Stimulated activated CD8-positive, alpha-beta memory T cell treated with anti-CD3 and anti-CD28 coated beads, Interleukin-7, amount 100 ng/mL, for 48 hours (primary cell): ENCODE measurements at regions not wholly inside any gene's neighbourhood (a gene's known extent, or its start where the extent isn't known, plus 50 kb on each side); places are given as distances from the start of the nearest gene placed in this dataset.

Experiments used
- DNase-seq, 2 donors: peaks; one replicate each; pipeline ENCODE4 v3.0.0-alpha.2; 2020; ENCODE audit warnings: low read depth in 1 of 2; ENCODE audit errors: extremely low read depth in 1 of 2

GRCh38 chr10:3471927-3472286 is 299.3 kb upstream of the PITRM1 start:
- no peak for DNase-seq

DNA sequence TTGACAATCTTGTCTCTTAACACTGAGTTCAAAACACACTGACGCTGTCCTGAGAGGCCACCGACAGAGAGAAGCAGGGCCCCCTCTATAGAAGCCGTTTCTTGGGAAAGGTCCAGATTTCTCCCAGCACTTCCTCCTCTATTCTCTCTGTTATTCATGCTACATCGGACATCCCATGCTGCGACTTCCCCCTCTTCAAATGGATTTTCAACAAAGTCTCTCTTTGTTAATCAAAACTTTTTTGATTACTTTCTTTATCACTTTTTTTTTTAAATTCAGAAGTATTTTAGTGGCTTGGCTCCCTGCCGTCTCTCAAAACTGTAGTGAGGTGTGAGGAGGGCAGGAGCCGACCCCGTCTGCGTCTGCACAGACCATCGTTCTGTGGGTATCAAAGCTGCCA is 298.9 kb upstream of the PITRM1 start:
- DNase-seq = no peak

DNA sequence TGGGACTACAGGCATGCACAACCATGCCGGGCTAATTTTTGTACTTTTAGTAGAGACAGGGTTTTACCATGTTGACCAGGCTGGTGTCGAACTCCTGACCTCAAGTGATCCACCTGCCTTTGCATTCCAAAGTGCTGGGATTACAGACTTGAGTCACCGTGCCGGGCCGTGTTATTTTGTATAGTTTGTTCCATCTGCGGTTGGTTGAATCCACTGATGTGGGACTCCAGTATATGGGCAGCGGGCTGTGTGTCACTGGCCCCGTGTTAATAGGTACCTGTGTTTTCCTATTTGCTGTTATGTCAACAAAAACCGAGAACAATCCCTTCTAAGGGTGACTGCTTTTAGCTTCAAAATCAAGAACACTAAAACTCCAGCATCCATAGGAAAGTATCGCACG is 297.6 kb upstream of the PITRM1 start:
- no peak for DNase-seq

DNA sequence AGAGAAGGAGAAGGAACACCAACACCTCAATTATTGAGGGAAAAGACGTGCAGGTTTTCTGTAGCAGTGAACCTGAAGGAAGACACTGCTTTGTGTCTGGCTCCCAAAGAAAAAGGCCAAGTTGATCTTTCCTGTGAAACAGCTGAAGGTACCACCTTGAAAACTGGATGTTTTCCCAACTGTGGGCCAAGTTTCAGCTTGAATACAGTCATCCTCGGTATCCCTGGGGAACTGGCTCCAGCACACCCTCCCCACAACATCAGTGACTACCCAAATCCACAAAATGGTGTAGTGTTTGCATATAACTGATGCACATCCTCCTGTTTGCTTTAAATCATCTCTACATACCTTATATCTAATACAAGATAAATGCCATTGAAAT is 297.0 kb upstream of the PITRM1 start:
- DNase-seq = no peak

- DNase-seq = no peak
These were observed 296.5 kb upstream of the PITRM1 start for GRCh38 chr10:3468919-3469638.

GRCh38 chr10:3467052-3467951 is 294.7 kb upstream of the PITRM1 start:
- DNase-seq = no peak

GRCh38 chr10:3465406-3465891 is 292.9 kb upstream of the PITRM1 start:
- DNase-seq = no peak

DNA sequence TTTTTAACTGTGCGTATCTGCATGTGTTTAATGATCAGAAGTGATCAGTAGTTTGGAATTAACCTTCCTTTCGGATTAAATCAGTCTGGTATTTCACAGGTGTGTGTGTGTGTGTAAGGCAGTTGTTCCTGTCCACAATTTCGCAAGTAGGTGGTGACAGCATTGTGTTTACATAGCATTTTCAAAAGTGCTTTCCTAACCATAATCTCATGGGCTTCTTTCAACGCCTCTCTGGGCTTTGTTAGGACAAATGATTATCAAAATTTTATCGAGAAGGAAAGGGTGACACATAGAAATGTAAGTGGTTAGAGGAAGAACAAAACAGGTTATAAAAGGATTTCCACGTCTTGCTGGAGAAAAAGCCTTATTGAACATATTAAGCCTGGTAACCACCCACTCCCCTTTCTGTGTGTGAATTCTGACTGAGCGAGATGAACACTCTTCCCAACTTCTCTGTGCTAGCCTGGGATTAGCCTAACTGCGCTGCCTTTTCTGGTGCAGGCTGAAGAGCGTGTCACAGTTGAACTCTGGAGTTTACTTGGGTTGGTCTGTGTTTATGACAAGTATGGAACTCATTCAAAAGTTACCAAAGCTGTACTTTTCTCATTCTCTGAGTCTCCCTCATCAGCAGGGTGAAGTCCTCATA is 292.3 kb upstream of the PITRM1 start:
- DNase-seq = no peak

GRCh38 chr10:3460420-3461128 is 288.0 kb upstream of the PITRM1 start:
- no peak for DNase-seq

DNA sequence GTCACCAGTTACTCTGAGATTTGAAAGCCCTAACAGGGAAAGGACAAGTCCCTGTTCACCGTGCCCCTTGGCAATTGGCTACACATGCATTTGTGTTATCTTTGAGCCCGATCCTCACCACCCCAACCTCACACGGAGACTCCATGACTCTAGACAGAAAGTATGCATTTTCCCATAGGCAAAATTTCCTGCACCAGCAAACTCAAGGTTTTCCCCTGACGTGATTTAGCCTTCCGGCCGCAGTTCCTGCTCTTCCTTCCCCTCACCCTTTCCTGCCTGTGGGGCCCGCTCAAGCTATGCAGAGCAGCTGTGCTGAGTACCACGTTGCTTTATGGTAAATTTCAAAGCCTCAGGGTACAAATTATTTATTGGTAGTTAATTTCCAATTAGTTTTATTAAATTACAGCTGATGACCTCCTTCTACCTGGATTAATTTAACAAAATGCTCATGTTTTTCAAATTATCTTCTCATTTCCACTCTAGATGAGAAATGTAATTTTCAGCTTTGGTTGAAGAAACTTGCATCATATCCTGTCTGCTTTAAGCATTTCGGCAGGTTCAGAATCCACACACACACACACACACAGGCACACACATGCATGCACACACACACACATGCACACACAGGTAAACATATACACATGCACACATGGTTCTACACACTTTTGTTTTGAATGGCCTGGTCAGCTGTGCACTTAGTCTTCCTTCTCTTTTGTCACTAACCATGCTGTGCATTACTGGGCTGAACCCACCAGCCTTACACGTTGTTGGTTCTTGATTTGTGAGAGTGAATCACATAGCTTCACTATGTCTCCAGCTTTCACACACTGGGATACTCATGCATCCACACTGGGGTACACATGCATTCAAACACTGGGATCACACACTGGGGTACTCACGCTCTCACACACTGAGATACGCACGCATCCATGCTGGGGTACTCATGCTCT is 283.1 kb upstream of the PITRM1 start:
- DNase-seq = no peak

GRCh38 chr10:3452683-3453361 is 280.2 kb upstream of the PITRM1 start:
- no peak for DNase-seq

DNA sequence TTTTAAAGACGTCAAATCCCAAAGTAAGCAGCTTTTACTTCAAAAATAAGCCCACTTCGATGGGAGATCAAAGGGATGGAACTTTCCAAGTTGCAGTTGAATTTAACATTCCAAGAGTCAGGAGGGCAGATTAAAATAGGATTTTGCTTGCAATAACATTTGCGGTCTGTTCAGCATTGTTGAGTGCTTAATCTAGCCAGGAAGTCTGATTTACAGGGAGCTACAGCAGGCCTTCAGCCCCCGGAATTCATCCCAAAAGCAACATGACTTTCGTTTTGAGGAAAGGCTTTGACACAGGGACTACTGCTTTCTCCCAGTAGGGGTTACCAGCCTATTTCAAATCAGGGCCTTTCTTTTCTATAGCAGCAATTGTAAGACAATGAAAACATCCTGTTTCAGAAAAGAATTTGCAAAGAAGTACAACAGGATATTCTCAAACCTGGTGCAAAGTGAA is 279.6 kb upstream of the PITRM1 start:
- DNase-seq = no peak

DNA sequence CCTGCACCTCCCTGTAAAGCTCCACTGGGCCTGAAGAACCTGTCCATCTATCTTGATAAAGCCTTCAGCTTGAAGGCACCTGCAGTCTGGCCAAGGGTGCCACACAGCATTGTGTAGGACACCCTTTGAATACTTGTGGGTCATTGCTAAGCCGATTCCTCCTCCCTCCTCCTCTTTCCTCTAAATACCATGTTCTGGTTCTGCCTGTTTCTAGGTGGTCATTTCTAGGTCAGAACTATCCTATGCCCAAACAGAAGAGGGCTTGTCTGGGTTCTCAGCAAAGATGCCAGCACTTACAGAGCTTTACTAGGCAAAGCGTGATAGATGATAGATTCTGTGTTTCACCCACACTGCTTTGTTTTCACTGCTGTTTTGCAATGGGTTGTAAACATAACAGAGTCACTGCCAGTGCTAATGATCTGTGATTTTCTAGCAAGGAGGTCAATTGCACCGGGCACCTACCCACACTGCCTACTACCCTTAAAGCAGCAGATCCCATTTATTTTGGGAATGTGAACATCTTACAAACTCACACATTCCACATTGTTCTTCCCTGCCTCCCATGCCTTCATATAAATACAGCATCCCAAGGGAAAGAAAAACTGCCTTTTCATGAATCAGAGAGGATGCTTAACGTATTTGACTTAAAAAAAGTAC is 279.1 kb upstream of the PITRM1 start:
- DNase-seq = no peak

DNA sequence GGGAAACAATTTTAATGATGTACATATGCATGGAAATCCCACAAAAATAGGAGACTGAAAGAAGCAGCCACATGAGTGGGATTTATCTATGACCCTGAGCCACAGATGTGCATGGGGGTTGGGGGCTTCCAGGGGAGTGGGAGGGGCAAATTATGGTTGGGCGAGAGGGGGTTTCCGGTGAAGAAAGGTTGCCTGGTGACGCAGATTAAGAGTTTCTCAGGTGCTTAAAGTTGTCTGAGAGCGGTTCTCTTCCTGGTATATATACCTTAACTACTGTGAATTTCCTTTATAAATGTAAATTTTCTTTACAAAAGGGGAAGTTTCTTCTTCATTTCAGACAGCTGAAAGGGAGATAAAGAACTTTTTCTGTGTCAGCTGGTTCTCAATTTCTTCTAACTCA is 273.6 kb upstream of the PITRM1 start:
- no peak for DNase-seq

DNA sequence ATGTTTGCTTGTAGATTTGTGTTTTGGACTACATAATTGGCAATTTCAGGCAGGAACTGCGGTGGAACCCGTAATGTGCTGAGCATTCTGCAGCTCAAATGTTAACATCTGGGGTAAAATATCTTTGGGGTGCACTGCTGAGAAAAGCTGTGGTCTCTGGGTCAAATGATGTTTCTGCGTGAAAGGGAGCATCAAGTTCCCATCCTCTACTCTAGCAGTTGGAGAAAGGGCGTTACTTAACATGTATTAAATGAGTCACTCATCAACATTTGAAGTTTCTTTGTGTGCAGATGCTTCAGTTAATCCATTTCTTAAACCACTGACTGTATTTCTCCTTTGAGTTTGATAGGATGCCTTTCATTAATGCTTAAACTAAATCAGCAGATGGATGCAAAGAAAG is 273.1 kb upstream of the PITRM1 start:
- no peak for DNase-seq

DNA sequence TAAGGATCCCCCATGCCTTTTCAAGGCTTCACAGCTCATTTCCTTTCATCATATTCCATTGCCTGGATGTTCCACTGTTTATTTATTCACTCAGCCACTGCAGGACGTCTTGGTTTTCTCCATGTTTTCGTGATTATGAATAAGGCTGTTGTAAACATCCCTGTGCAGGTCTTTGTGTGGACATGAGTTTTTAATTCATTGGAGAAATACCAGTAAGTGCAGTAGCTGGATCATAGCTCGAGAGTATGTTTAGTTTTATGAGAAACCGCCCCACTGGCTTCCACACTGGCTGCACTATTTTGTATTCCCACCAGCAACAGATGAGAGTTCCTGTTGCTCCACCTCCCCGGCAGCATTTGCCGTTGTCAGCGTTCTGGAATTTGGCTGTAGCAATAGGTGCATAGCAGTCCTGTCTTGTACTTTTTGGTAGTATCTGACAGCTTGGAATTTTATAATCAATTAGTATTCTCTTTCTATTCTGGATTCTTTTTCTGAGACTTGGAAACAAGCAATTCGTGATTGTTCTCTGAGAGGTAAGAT is 269.9 kb upstream of the PITRM1 start:
- DNase-seq = no peak

DNA sequence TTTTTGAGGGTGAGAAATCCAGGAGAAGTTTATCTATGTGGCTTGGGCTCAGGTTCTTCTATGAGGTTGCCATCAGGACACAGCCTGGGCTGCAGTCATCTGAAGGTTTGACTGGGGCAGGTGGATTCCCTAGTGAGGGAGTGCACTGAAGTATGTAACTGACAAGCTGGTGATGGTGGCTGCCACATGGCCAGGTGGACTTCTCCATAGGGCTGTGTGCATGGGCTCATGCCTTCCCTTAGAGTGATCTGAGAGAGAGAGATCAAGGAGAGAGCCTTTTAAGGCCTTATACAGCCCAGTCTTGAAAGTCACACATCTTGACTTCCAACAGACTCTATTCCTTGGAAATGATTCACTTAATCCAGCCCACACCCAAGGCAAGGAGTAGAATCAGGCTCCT is 266.6 kb upstream of the PITRM1 start:
- no peak for DNase-seq

DNA sequence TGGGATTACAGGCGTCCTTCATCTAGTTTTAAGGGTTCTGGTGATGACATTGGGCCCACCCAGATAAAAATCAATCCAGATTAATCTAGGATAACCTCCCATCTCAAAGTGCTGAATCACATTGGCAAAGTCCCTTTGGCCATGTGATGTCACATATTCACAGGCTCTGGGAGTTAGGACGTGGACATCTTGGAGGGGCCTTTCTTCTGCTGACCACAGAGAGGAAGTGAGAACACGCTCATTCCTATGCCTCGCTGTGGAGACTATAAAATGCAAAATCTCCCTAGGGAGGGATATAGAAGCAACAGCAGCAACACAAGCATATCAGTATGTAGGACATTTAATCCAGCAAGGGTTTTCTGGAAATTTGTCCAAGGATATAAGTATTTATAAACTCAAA is 266.0 kb upstream of the PITRM1 start:
- DNase-seq = no peak

DNA sequence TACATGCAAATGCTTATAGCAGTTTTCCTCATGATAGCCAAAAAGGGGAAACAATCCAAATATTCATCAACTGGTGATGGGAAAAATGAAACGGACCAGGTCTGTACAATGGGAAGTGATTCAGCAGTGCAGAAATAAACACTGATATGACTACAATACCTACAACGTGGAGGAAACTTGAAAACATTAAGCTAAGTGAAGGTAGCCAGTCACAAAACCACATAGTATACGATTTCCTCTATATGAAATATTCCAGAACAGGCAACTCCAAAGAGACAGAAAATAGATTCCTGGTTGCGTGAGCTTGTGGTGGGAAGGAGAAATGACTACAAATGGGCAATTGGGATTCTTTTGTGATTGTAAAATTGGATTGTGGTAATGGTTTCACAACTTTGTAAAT is 263.1 kb upstream of the PITRM1 start:
- DNase-seq = no peak
